Fibroblast of peridontal ligament (primary cell): ENCODE measurements at regions not wholly inside any gene's neighbourhood (a gene's known extent, or its start where the extent isn't known, plus 50 kb on each side); places are given as distances from the start of the nearest gene placed in this dataset.
A peak's percentile ranks its signal among the peaks of the same experiment; 100 is the strongest.

ENCODE experiments used
- DNase-seq: peaks from one replicate; pipeline ENCODE4 v3.0.0-alpha.2; 2010; ENCODE audit errors: extremely low read depth

GRCh38 chr1:209375671-209376365 is 207.7 kb upstream of the CAMK1G start:
- peak; percentile 77 for DNase-seq

DNA sequence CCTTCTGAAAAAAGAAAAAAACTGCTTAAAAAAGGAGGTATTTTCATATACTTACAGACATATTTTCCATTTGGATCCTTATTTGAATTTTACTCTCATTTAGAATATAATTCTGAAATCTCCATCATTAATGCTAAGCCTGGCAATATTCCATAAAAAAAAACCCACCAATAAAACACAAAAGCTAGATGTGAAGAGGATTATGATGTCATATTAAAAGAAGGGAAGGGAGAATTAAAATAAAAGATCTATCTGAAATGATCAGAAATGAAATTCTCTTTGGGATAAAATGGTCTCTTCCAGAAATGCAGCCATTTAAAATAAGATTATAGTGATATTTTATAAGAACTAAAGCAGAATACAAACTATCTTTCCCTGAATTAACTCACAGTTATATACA is 206.7 kb upstream of the CAMK1G start:
- DNase-seq: no peak

DNA sequence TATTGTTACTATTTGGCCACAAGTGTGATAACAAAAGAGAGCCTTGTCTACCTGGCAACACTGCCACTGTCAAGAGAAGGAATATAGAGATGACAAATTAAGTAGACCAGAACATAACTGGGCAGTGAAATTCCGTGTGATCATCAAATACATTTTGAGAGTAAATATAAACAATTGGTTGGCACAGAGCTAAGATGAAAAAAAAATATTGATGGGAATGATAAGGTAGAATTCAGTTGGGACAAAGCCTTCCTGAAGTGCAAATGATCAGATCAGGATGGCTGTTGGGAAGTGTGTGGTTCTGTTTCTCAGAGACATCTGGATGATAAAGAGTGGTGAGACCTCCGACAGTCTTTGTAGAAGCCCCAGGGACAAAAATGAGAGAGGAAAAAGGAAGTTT is 205.5 kb upstream of the CAMK1G start:
- no peak for DNase-seq

GRCh38 chr1:209379280-209379679 is 204.2 kb upstream of the CAMK1G start:
- no peak for DNase-seq

DNA sequence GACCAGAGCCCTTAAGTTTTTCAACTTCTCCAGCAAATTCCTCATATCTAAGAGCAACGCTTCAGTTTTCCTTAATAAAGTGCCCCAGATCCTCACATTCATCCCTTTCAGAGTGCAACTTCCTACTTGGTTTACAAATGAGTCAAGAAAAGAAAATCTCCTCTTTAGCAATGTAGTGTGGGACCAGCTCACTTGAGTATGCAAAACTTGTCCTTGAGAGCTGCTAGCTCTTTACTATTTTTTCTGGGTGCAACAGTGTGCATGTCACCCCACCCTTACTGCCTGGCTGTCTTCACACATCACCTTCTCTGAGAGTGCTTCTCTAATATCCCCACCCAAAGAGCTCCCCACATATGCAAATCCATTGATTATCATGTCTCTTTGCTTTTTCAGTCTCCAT is 203.1 kb upstream of the CAMK1G start:
- no peak for DNase-seq

DNA sequence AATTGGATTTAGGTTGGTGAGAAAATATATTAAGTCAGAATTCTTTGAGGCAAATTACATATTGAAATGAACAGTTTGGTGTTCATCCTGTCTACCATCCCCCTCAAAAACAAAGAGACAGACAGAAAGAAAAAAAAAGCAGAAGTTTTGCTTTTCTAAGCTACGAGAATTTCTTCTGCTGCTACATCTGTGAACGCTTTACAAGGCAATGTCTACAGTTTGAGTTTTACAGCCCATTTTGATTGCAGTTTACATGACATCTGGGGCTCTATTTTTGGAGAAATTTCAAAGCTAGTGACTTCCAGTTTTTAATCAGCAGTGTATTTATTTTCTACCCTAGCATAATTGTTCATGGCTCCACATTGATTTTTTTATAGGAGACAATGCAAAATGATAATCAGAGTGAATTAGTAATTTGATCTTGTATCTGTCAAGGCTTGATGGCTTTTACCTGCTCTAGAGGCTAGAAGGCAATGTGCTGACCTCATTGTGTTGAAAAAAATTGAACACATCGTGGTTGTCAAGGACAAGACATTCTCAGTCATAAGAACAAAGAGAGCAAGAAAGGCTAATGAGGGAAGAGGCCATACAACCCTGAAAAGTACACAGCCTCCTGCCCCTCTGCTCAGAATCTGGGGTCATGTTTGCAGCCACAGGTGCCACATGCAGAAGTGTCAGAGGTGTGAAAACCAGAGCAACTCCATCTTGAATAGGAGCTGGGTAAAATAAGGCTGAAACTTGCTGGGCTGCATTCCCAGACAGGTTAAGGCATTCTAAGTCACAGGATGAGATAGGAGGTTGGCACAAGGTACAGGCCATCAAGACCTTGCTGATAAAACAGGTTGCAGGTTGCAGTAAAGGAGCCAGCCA is 201.0 kb upstream of the CAMK1G start:
- DNase-seq: peak; percentile 20

GRCh38 chr1:209383422-209383821 is 200.1 kb upstream of the CAMK1G start:
- DNase-seq: no peak

- no peak for DNase-seq
Observed at GRCh38 chr1:209383907-209384709, 199.4 kb upstream of the CAMK1G start.

DNA sequence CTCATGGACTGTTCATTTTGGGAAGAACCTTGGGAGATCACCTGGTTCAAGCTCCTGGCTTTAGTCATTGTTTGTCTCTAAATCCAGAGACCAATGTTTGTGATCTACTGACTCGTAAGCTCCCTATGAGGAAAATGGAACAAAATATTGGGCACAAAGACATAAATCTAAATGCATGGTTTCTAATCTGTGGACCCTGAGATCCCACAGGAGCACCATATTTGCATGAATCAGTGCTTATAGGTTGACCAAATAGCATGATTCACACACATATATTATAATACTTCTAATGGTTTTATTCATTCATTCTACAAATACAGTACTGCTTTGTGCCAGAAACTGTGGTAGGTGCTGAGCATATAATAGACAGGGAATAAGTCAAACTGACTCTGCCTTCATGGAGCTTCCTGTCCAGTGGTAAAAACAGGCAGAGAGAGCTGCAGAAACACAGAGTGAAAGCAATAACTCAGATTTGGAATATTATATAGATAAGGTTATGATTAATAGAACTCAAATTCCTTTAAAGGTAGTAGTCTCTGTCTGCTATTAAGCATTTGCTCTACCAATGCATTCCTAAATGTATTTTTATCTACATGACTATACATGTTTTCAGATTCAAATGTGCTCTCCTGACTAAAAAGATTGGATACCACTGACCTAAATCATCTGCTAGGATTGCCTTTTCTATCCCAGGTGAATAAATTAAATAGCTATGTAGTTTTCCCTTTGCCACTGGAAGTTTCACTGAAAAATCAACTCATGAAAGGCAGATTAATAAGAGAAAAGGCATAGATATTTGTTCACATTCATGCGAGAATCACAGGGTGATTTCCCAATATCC is 198.6 kb upstream of the CAMK1G start:
- DNase-seq: no peak

- DNase-seq: no peak
Observed at GRCh38 chr1:209386156-209386555, 197.4 kb upstream of the CAMK1G start.

GRCh38 chr1:209387271-209387968 is 196.1 kb upstream of the CAMK1G start:
- DNase-seq: no peak

DNA sequence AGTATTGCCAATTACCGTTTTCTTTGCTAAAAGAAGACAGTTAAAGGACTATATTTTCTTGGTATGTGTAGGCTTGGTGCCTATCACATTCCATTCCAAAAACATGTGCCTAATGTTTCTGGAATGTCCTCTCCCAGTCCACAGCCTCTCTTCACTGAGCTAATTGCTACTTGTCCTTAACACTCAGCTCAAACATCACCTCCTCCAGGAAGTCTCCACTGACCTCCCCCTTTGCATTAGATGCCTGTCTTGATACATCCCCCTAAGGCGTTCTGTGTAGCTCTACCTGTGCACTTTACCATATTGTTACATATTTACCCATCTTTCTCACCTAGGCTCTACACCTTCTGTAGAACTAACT is 195.6 kb upstream of the CAMK1G start:
- DNase-seq: peak; percentile 33

DNA sequence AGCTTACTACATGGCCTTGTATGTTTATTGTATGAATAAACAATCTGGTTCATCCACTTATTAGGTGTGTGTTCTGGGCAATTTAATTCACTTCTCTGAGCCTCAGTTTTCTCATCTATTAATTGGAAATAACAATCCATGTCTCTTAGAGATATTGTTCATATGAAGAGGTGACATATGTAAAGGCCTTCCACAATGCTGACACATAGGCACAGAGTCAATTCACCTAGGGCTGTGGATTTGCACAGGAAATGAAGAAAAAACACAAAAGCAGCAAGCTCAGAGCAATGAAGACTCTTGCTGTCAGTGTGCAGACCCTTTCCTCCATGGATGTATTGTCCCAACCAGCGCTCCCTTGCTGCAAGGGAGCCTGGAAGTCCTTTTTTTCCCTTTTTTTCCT is 195.2 kb upstream of the CAMK1G start:
- DNase-seq: no peak

DNA sequence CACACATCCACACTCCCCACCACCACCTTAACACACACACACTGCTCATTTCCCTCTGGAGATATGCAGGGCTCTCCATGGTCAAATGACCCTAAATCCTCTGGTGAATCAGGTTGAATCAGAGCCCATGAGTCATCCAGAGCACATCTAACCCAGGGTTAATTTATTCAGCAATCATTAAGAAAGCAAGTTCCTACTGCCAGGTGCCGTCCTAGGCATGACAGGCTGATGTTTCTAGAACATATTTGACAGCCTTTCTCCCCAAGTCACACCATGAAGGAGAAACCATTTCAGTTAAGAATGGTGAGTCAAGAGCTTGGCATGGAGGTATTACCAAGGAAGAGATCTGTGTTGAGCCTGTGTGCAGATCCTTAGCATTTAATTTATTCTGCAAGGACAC is 194.3 kb upstream of the CAMK1G start:
- peak; percentile 64 for DNase-seq

DNA sequence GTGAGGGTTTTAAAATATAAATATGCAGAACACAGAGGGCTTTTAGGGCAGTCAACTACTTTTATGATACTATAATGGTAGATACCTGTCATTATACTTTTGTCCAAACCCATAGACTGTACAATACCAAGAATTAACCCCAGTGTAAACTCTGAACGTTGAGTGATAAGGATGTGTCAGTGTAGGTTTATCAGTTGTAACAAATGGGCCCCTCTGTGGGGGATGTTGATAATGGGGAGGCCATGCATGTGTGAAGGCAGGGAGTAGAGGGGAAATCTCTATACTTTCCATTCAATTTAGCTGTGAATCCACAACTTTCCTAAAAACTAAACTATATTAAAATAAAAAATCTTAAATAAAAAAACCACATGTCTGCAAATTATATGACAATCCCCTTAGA is 193.5 kb upstream of the CAMK1G start:
- DNase-seq: no peak

DNA sequence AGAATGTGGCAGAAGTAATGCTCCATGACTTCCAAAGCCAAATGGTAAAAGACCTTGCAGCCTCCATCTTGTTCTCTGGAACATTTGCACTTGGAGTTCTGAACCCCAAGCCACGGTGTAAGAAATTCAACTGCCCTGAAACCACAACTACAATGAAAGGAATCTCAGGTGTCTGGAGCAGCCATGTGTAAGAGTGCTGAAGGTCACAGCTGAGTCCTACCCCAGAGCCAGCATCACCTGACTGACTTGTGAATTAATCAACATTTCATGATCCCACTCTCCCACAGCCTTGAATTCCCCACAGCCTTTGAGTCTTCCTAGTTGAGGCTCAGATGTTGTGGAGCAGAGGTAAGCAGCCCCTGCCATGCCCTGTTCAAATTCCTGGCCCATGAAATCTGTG is 192.8 kb upstream of the CAMK1G start:
- DNase-seq: no peak

GRCh38 chr1:209391792-209392191 is 191.7 kb upstream of the CAMK1G start:
- no peak for DNase-seq

DNA sequence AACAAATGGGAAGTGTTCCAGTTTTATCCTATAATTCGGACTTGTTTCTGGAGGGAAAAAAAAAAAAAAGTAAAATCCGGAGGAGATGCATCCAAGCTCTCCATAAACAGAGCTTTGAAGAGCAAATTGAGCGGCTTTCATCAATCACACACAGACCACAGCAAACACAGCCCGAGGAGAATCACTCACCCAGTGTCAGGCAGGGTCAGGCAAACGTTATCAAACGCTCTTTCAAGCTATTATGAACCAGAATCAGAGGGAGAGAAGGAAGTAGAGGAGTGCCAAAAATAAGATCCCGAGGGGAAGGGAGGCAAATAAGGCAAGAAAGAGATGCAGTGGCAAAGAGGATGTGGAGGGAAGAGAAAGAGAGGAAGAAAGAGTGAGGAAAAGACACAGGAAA is 188.3 kb upstream of the CAMK1G start:
- no peak for DNase-seq

GRCh38 chr1:209397371-209397770 is 186.1 kb upstream of the CAMK1G start:
- no peak for DNase-seq

- DNase-seq: no peak
Observed at GRCh38 chr1:209397910-209398309, 185.6 kb upstream of the CAMK1G start.
